ENCODE measurements at regions not wholly inside any gene's neighbourhood (a gene's known extent, or its start where the extent isn't known, plus 50 kb on each side); places are given as distances from the start of the nearest gene placed in this dataset.

- Histone ChIP-seq H3K27me3 (ENCODE audit: control insufficient read depth, insufficient read depth, low read length) (no peaks in the 10 kb centered on the region), H3K4me3 (ENCODE audit: low read length in 3 of 3) (no peak overlapping the region), H3K9me3 (ENCODE audit: control insufficient read depth in 2 of 3, insufficient read depth in 1 of 3, low read length in 3 of 3) (no peaks in the 10 kb centered on the region), H3K36me3 (ENCODE audit: control insufficient read depth in 2 of 3, insufficient read depth in 3 of 3, low read length in 3 of 3) (no peaks in the 10 kb centered on the region), H3K9ac (ENCODE audit: low read length in 3 of 3) (no peak overlapping the region), H3K27ac (ENCODE audit: low read depth in 2 of 2, low read length in 2 of 2) (no peak overlapping the region), H3K4me1 (ENCODE audit: control insufficient read depth in 2 of 3, insufficient read depth in 2 of 3, low read depth in 1 of 3, low read length in 3 of 3) (no peaks in the 10 kb centered on the region)
- intact Hi-C loops (cut with DNase I): no loop called here
- TF ChIP-seq CTCF (IDR thresholded peaks at IDR 0.05; ENCODE audit: borderline replicate concordance, extremely low read depth, insufficient read depth): no peak
- DNase-seq (no peak), FAIRE-seq (no peak)
Observed at GRCh38 chr18:72336786-72337185, 207.4 kb downstream of the CBLN2 start.

GRCh38 chr18:72329533-72329932, 214.6 kb downstream of the CBLN2 start:
- intact Hi-C loops (cut with DNase I): no loop called here
- Histone ChIP-seq H3K36me3 (ENCODE audit: control insufficient read depth in 2 of 3, insufficient read depth in 3 of 3, low read length in 3 of 3) (no peaks in the 10 kb centered on the region), H3K9me3 (ENCODE audit: control insufficient read depth in 2 of 3, insufficient read depth in 1 of 3, low read length in 3 of 3) (no peaks in the 10 kb centered on the region), H3K4me1 (ENCODE audit: control insufficient read depth in 2 of 3, insufficient read depth in 2 of 3, low read depth in 1 of 3, low read length in 3 of 3) (no peaks in the 10 kb centered on the region), H3K4me3 (ENCODE audit: low read length in 3 of 3) (no peak overlapping the region), H3K27me3 (ENCODE audit: control insufficient read depth, insufficient read depth, low read length) (no peaks in the 10 kb centered on the region), H3K9ac (ENCODE audit: low read length in 3 of 3) (no peak overlapping the region), H3K27ac (ENCODE audit: low read depth in 2 of 2, low read length in 2 of 2) (no peak overlapping the region)
- no peak for DNase-seq
- TF ChIP-seq CTCF (IDR thresholded peaks at IDR 0.05; ENCODE audit: borderline replicate concordance, extremely low read depth, insufficient read depth): no peak
- FAIRE-seq: no peak

GRCh38 chr18:72325307-72325706, 218.8 kb downstream of the CBLN2 start:
- Histone ChIP-seq H3K27me3 (ENCODE audit: control insufficient read depth, insufficient read depth, low read length) (no peaks in the 10 kb centered on the region), H3K9me3 (ENCODE audit: control insufficient read depth in 2 of 3, insufficient read depth in 1 of 3, low read length in 3 of 3) (no peaks in the 10 kb centered on the region), H3K9ac (ENCODE audit: low read length in 3 of 3) (no peak overlapping the region), H3K27ac (ENCODE audit: low read depth in 2 of 2, low read length in 2 of 2) (no peak overlapping the region), H3K4me1 (ENCODE audit: control insufficient read depth in 2 of 3, insufficient read depth in 2 of 3, low read depth in 1 of 3, low read length in 3 of 3) (no peaks in the 10 kb centered on the region), H3K36me3 (ENCODE audit: control insufficient read depth in 2 of 3, insufficient read depth in 3 of 3, low read length in 3 of 3) (no peaks in the 10 kb centered on the region), H3K4me3 (ENCODE audit: low read length in 3 of 3) (no peak overlapping the region)
- TF ChIP-seq CTCF (IDR thresholded peaks at IDR 0.05; ENCODE audit: borderline replicate concordance, extremely low read depth, insufficient read depth): no peak
- FAIRE-seq (no peak), DNase-seq (no peak)
- intact Hi-C loops (cut with DNase I): no loop called here

- intact Hi-C loops (cut with DNase I): no loop called here
- Histone ChIP-seq H3K27me3 (ENCODE audit: control insufficient read depth, insufficient read depth, low read length) (no peaks in the 10 kb centered on the region), H3K4me3 (ENCODE audit: low read length in 3 of 3) (no peak overlapping the region), H3K27ac (ENCODE audit: low read depth in 2 of 2, low read length in 2 of 2) (no peak overlapping the region), H3K36me3 (ENCODE audit: control insufficient read depth in 2 of 3, insufficient read depth in 3 of 3, low read length in 3 of 3) (no peaks in the 10 kb centered on the region), H3K9me3 (ENCODE audit: control insufficient read depth in 2 of 3, insufficient read depth in 1 of 3, low read length in 3 of 3) (no peaks in the 10 kb centered on the region), H3K9ac (ENCODE audit: low read length in 3 of 3) (no peak overlapping the region), H3K4me1 (ENCODE audit: control insufficient read depth in 2 of 3, insufficient read depth in 2 of 3, low read depth in 1 of 3, low read length in 3 of 3) (no peaks in the 10 kb centered on the region)
- no peak for TF ChIP-seq CTCF (IDR thresholded peaks at IDR 0.05; ENCODE audit: borderline replicate concordance, extremely low read depth, insufficient read depth)
- DNase-seq: no peak
- no peak for FAIRE-seq
Observed at GRCh38 chr18:72324677-72325076, 219.5 kb downstream of the CBLN2 start.
